HCT116 (cell line): ENCODE measurements at regions not wholly inside any gene's neighbourhood (a gene's known extent, or its start where the extent isn't known, plus 50 kb on each side); places are given as distances from the start of the nearest gene placed in this dataset.

Source experiments
- CEBPB ChIP-seq: IDR thresholded peaks from 2 replicates; pipeline ENCODE4 v1.6.1; 2012; ENCODE audit warnings: low read depth
- EZH2 ChIP-seq: fragments of 200-600 bp; sonication (generic); IDR thresholded peaks from 2 replicates; pipeline ENCODE4 v1.6.1; 2017; ENCODE audit warnings: antibody characterized with exemption, mixed run types
- EZH2phosphoT487 ChIP-seq: fragments of 200-600 bp; IDR thresholded peaks from 2 replicates; pipeline ENCODE4 v1.6.1; 2018; ENCODE audit warnings: antibody characterized with exemption, borderline replicate concordance
- FOSL1 ChIP-seq: IDR thresholded peaks from 2 replicates; pipeline ENCODE4 v1.6.1; 2012; ENCODE audit warnings: low read depth
- JUND ChIP-seq: IDR thresholded peaks from 2 replicates; pipeline ENCODE4 v1.6.1; 2012
- POLR2A ChIP-seq: IDR thresholded peaks from 2 replicates; pipeline ENCODE4 v1.7.0; 2011; ENCODE audit warnings: borderline replicate concordance; ENCODE audit not compliant: insufficient read depth, insufficient read length; ENCODE audit errors: extremely low read depth
- POLR2AphosphoS5 ChIP-seq: IDR thresholded peaks from 2 replicates; pipeline ENCODE4 v1.6.1; 2011; ENCODE audit warnings: mild to moderate bottlenecking, low read depth, low read length, moderate library complexity
- RAD21 ChIP-seq: IDR thresholded peaks from 2 replicates; pipeline ENCODE4 v1.6.1; 2012; ENCODE audit warnings: low read depth, mild to moderate bottlenecking
- SRF ChIP-seq: IDR thresholded peaks from 2 replicates; pipeline ENCODE4 v1.6.1; 2012; ENCODE audit warnings: low read depth
- YY1 ChIP-seq: IDR thresholded peaks from 2 replicates; pipeline ENCODE4 v1.6.1; 2011; ENCODE audit warnings: low read length, low read depth, moderate library complexity, mild to moderate bottlenecking; ENCODE audit not compliant: insufficient replicate concordance; ENCODE audit errors: extremely low read depth
- ZFX ChIP-seq: fragments of 450-650 bp; IDR thresholded peaks from 2 replicates; pipeline ENCODE4 v1.6.1; 2017
- ZNF274 ChIP-seq: fragments of 200-500 bp; sonication (Bioruptor generic); IDR thresholded peaks from 2 replicates; pipeline ENCODE4 v1.6.1; 2014; ENCODE audit warnings: mild to moderate bottlenecking, low read depth, low read length, inconsistent platforms
- TF ChIP-seq, protein P1 (sequence below), 3 experiments: fragments of 200-600 bp in 1 of 3; sonication (generic) in 1 of 3; IDR thresholded peaks in 2 of 3; conservative IDR thresholded peaks in 1 of 3; 2 replicates each; pipeline ENCODE4 v1.5.1; 2012 to 2017; ENCODE audit warnings: low read depth in 2 of 3, low read length in 2 of 3, antibody characterized with exemption in 1 of 3, borderline replicate concordance in 1 of 3, control low read depth in 1 of 3, mild to moderate bottlenecking in 1 of 3, mixed read lengths in 1 of 3, mixed run types in 1 of 3, moderate library complexity in 1 of 3; ENCODE audit not compliant: insufficient read depth in 1 of 3
- TF ChIP-seq, protein P2 (sequence below): IDR thresholded peaks from 2 replicates; pipeline ENCODE4 v1.6.1; 2011; ENCODE audit warnings: mild to moderate bottlenecking, low read length, moderate library complexity; ENCODE audit not compliant: insufficient replicate concordance; ENCODE audit errors: extremely low read depth

DNA sequence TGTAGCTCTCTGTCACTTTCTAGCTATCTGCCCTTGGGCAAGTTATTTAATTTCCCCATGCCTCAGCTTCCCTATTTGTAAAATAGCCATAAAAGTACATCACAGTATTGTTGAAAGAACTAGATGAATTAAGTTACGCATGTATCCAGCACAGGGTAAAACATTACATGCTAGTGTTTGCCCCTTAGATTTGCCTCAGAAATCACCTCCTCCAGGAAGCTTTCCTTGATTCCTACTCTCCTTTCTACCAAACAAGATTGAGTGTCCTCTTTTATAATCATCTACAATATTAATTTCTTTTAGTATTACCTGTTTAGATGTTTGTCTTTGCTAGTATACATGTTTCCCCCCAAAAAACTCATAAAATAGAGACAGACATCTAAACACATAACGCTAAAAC lies 369.5 kb downstream of the GBA3 start:
- TF ChIP-seq, protein P1, sequence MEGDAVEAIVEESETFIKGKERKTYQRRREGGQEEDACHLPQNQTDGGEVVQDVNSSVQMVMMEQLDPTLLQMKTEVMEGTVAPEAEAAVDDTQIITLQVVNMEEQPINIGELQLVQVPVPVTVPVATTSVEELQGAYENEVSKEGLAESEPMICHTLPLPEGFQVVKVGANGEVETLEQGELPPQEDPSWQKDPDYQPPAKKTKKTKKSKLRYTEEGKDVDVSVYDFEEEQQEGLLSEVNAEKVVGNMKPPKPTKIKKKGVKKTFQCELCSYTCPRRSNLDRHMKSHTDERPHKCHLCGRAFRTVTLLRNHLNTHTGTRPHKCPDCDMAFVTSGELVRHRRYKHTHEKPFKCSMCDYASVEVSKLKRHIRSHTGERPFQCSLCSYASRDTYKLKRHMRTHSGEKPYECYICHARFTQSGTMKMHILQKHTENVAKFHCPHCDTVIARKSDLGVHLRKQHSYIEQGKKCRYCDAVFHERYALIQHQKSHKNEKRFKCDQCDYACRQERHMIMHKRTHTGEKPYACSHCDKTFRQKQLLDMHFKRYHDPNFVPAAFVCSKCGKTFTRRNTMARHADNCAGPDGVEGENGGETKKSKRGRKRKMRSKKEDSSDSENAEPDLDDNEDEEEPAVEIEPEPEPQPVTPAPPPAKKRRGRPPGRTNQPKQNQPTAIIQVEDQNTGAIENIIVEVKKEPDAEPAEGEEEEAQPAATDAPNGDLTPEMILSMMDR (IDR thresholded peaks at IDR 0.05 in 2 of 3, conservative IDR thresholded peaks at IDR 0.05 in 1 of 3; ENCODE audit: borderline replicate concordance in 1 of 3, insufficient read depth in 1 of 3, low read depth in 2 of 3, low read length in 2 of 3), result no peak
- TF ChIP-seq SRF (no peak), POLR2A (no peak), EZH2 (no peak), POLR2AphosphoS5 (no peak), RAD21 (no peak), ZFX (no peak), YY1 (no peak), ZNF274 (no peak), CEBPB (no peak), EZH2phosphoT487 (no peak), FOSL1 (no peak), JUND (no peak)
- TF ChIP-seq, protein P2, sequence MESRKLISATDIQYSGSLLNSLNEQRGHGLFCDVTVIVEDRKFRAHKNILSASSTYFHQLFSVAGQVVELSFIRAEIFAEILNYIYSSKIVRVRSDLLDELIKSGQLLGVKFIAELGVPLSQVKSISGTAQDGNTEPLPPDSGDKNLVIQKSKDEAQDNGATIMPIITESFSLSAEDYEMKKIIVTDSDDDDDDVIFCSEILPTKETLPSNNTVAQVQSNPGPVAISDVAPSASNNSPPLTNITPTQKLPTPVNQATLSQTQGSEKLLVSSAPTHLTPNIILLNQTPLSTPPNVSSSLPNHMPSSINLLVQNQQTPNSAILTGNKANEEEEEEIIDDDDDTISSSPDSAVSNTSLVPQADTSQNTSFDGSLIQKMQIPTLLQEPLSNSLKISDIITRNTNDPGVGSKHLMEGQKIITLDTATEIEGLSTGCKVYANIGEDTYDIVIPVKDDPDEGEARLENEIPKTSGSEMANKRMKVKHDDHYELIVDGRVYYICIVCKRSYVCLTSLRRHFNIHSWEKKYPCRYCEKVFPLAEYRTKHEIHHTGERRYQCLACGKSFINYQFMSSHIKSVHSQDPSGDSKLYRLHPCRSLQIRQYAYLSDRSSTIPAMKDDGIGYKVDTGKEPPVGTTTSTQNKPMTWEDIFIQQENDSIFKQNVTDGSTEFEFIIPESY, result no peak
